ENCODE measurements at regions not wholly inside any gene's neighbourhood (a gene's known extent, or its start where the extent isn't known, plus 50 kb on each side); places are given as distances from the start of the nearest gene placed in this dataset.

DNA sequence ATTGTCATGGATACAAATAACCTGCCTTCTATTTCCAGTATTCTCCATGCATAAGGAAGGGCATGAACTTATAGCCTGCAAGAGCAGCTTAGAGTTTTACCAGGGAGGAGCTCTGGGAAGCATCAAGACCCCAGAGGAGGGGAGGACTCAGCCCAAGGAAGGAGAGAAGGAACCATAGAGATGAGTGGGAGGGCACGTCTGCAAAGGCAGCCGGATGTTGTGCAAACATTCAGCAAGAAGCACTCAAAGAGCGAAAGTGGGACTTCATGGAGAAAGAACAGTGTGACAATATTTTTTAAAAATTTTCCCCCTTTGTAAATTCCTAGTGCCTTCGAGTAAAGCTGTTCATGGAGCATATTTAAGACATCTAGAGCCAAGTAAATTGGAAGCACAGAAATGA lies 270.1 kb upstream of the PTGER4 start:
- in situ Hi-C loops (cut with HindIII; ENCODE audit: low sequenced_read_pairs): no loop called here
- TF ChIP-seq, protein P1, sequence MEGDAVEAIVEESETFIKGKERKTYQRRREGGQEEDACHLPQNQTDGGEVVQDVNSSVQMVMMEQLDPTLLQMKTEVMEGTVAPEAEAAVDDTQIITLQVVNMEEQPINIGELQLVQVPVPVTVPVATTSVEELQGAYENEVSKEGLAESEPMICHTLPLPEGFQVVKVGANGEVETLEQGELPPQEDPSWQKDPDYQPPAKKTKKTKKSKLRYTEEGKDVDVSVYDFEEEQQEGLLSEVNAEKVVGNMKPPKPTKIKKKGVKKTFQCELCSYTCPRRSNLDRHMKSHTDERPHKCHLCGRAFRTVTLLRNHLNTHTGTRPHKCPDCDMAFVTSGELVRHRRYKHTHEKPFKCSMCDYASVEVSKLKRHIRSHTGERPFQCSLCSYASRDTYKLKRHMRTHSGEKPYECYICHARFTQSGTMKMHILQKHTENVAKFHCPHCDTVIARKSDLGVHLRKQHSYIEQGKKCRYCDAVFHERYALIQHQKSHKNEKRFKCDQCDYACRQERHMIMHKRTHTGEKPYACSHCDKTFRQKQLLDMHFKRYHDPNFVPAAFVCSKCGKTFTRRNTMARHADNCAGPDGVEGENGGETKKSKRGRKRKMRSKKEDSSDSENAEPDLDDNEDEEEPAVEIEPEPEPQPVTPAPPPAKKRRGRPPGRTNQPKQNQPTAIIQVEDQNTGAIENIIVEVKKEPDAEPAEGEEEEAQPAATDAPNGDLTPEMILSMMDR (IDR thresholded peaks at IDR 0.05; ENCODE audit: low read depth, low read length): no peak
- DNase-seq (ENCODE audit: low read depth, low spot score): no peak
- no peak overlapping the region for H3K4me3 ChIP-seq (ENCODE audit: low read depth, low read length)

DNA sequence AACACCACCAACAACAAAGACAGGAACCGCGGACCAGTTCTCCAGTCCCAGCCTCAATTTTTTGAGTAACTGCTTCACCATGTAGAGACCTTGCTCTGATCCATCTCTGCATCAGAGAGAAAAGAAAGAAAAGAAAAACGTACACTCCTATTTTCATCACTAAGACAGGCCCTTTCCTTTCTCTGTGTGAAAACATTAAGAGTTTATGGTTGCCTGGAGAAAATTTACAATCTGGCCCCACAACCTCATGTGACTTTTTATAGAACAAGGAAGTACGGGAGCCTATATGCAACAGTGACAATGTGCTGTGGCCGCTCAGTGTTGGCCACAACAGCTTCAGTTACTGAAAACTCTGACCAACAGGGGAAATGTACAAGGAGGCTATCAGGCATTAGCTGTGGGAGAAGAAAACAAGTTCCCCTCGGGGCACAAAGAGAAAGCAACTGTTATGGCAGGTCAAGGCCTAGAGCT lies 272.9 kb upstream of the PTGER4 start:
- DNase-seq (ENCODE audit: low read depth, low spot score): no peak
- no peak overlapping the region for H3K4me3 ChIP-seq (ENCODE audit: low read depth, low read length)
- in situ Hi-C loops (cut with HindIII; ENCODE audit: low sequenced_read_pairs): no loop called here
- TF ChIP-seq, protein P1 (IDR thresholded peaks at IDR 0.05; ENCODE audit: low read depth, low read length): no peak

DNA sequence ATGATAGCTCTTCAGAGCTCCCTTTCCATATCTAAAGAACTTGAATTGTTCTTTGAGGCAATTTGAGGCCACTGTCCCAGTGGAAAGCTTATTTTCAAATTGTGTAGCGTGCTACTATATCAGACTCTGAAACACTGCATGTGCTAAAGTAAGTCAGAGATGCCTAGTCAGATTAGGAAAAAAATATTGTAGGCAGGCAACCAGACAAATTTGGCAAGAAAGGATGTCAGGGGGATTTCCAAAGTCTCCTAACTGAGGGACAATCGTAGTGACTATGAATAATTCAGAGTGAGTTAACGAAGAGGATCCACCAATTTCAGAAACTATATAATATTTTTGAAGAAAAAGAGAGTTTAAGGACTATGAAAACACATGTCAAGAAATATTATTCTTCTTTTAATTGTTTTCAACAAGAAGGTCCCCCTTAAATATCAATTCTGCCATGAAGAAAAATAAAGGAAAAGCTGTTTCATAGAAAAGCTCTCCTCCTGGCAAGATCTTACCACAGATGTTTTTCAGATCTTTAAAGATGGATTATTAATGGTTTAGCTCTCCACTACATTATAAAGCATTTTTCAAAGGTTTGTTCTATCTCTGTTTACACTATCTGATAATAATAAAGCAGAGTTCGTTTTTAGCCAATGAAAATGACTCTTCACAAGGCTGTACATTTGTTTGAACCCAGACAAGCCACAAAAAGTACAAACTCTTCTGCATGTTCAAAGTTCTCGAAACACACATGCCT lies 273.5 kb upstream of the PTGER4 start:
- no peak overlapping the region for H3K4me3 ChIP-seq (ENCODE audit: low read depth, low read length)
- TF ChIP-seq, protein P1 (IDR thresholded peaks at IDR 0.05; ENCODE audit: low read depth, low read length): no peak
- no peak for DNase-seq (ENCODE audit: low read depth, low spot score)
- in situ Hi-C loops (cut with HindIII; ENCODE audit: low sequenced_read_pairs): no loop called here

DNA sequence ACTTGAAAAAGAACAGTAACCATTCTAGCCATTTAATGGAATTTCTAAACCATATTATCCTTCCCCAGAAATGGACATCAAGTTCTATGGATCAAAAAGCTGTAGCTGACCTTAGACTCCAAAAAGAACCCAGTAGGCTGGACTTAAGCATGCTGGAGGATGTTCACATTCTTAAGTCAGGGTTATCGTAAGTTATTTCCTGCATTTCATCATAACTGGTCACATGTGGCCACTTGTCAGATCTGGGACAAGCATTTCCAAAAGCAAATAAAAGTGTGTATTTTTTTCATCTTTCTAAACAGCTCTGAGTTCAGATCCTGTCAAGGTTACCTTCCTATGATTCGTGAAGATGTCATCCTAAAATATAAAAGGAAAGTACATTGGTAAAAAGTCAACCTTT lies 274.5 kb upstream of the PTGER4 start:
- no peak for DNase-seq (ENCODE audit: low read depth, low spot score)
- in situ Hi-C loops (cut with HindIII; ENCODE audit: low sequenced_read_pairs): no loop called here
- H3K4me3 ChIP-seq (ENCODE audit: low read depth, low read length): no peak overlapping the region
- TF ChIP-seq, protein P1 (IDR thresholded peaks at IDR 0.05; ENCODE audit: low read depth, low read length): no peak

DNA sequence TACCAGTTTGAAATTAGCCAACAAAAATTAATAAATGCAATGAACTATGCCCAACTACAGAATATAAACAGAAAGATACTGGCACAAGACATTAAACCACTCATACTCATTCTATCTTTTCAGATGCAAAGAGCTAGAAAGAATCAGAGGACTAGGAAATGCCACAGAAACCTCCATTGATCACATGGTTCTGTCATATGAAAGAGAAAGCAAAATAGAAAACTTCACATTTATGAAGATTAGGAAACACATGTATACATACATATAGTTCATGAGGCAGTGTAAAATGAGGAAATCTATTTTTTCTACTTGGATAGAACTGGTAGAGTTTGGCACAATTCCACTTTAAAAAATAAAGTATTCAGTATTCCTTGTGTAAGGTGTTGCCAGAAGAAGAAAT lies 275.1 kb upstream of the PTGER4 start:
- in situ Hi-C loops (cut with HindIII; ENCODE audit: low sequenced_read_pairs): no loop called here
- TF ChIP-seq, protein P1 (IDR thresholded peaks at IDR 0.05; ENCODE audit: low read depth, low read length): no peak
- DNase-seq (ENCODE audit: low read depth, low spot score): no peak
- no peak overlapping the region for H3K4me3 ChIP-seq (ENCODE audit: low read depth, low read length)

DNA sequence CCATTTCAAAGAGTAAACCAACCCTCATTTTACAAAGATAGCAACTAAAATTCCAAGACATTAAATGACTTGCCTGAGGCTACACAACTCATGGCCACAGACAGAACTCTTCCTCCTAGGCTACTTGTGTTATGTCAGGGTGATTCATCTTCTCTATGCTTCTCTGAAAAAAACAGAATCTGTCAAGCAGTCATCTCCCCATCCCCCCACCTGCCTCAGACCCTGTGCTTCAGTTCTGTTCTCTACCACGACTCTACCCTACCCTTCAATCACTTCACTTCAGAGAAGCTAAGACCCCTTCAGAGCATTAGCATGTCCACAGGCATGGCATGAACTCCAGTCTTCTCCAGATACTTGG lies 277.7 kb upstream of the PTGER4 start:
- DNase-seq (ENCODE audit: low read depth, low spot score): no peak
- TF ChIP-seq, protein P1 (IDR thresholded peaks at IDR 0.05; ENCODE audit: low read depth, low read length): no peak
- in situ Hi-C loops (cut with HindIII; ENCODE audit: low sequenced_read_pairs): no loop called here
- H3K4me3 ChIP-seq (ENCODE audit: low read depth, low read length): no peak overlapping the region
